Gastrocnemius medialis (tissue), 4 donors: ENCODE measurements at regions not wholly inside any gene's neighbourhood (a gene's known extent, or its start where the extent isn't known, plus 50 kb on each side); places are given as distances from the start of the nearest gene placed in this dataset.

ENCODE experiments used
- ATAC-seq, 2 donors: fragments of 150-250 bp; one replicate each; pipeline ENCODE4 v1.9.1; 2016
- DNase-seq, 2 donors: peaks; one replicate each; pipeline ENCODE4 v3.0.0-alpha.2; 2019
- H3K27ac ChIP-seq, 4 donors: fragments of 200-600 bp; sonication (generic); 1 replicate in 1 of 4; 2 replicates in 3 of 4; pipeline ENCODE4 v1.5.1; 2016 to 2018; ENCODE audit warnings: mild to moderate bottlenecking in 2 of 4, moderate library complexity in 1 of 4
- H3K27me3 ChIP-seq, 3 donors: fragments of 200-600 bp; sonication (generic) in 2 of 3; 1 replicate in 1 of 3; 2 replicates in 2 of 3; pipeline versions ENCODE4 v1.5.1 to v1.6.0; 2016 to 2019; ENCODE audit warnings: mild to moderate bottlenecking in 1 of 3, moderate library complexity in 1 of 3
- H3K36me3 ChIP-seq, 2 donors: fragments of 200-600 bp; sonication (generic) in 1 of 2; one replicate each; pipeline ENCODE4 v1.5.1; 2017 to 2018
- H3K4me1 ChIP-seq, 2 donors: fragments of 200-600 bp; sonication (generic) in 1 of 2; one replicate each; pipeline ENCODE4 v1.5.1; 2016 to 2017; ENCODE audit warnings: mild to moderate bottlenecking in 2 of 2
- H3K4me3 ChIP-seq, 4 donors: fragments of 200-600 bp; sonication (generic) in 3 of 4; 1 replicate in 1 of 4; 2 replicates in 3 of 4; pipeline ENCODE4 v1.5.1; 2016 to 2019; ENCODE audit warnings: mild to moderate bottlenecking in 2 of 4
- H3K9me3 ChIP-seq, 3 donors: fragments of 200-600 bp; sonication (generic) in 2 of 3; 1 replicate in 1 of 3; 2 replicates in 2 of 3; pipeline ENCODE4 v1.5.1; 2016 to 2019
- CTCF ChIP-seq, 5 experiments: fragments of 450-650 bp in 3 of 5; fragments of 200-600 bp in 2 of 5; sonication (generic) in 2 of 5; IDR thresholded peaks in 4 of 5; conservative IDR thresholded peaks in 1 of 5; 1 replicate in 4 of 5; 2 replicates in 1 of 5; pipeline ENCODE4 v1.5.1; 2016 to 2019; ENCODE audit warnings: antibody characterized with exemption in 5 of 5, mild to moderate bottlenecking in 3 of 5, moderate library complexity in 3 of 5
- POLR2A ChIP-seq, 2 donors: fragments of 450-650 bp; IDR thresholded peaks; one replicate each; pipeline ENCODE4 v1.6.1; 2017; ENCODE audit warnings: antibody characterized with exemption in 2 of 2, mild to moderate bottlenecking in 2 of 2, moderate library complexity in 2 of 2
- in situ Hi-C, 4 donors: fragments of 200-750 bp; cut with MboI; loops; one replicate each; pipeline versions ENCODE4 v1.15.0 to v1.8.0; 2017; ENCODE audit warnings: low sequenced_read_pairs in 4 of 4
- intact Hi-C: fragments of 100-400 bp; cut with DNase I; formaldehyde crosslinking; loops from one replicate; pipeline ENCODE4 v1.15.1; 2023; ENCODE audit warnings: low total_unique reads

- ATAC-seq (no peak), DNase-seq (no peak)
- Histone ChIP-seq H3K4me1 (no peaks in the 10 kb centered on the region), H3K4me3 (no peak overlapping the region), H3K36me3 (no peaks in the 10 kb centered on the region), H3K27me3 (no peaks in the 10 kb centered on the region), H3K9me3 (no peaks in the 10 kb centered on the region), H3K27ac (no peak overlapping the region)
- TF ChIP-seq CTCF (IDR thresholded peaks at IDR 0.05 in 4 of 5, conservative IDR thresholded peaks at IDR 0.05 in 1 of 5) (no peak), POLR2A (IDR thresholded peaks at IDR 0.05) (no peak)
- intact Hi-C loops, result no loop called here
- in situ Hi-C loops, result no loop called here
These were observed 324.5 kb upstream of the NBEA start for GRCh38 chr13:34617473-34618083.

GRCh38 chr13:34618654-34619053 is 323.4 kb upstream of the NBEA start:
- no peak for TF ChIP-seq POLR2A (IDR thresholded peaks at IDR 0.05)
- TF ChIP-seq CTCF (IDR thresholded peaks at IDR 0.05 in 4 of 5, conservative IDR thresholded peaks at IDR 0.05 in 1 of 5), result no peak
- no peaks in the 10 kb centered on the region for H3K27me3 ChIP-seq
- intact Hi-C loops, result no loop called here
- in situ Hi-C loops, result no loop called here
- H3K36me3 ChIP-seq, result no peaks in the 10 kb centered on the region
- no peaks in the 10 kb centered on the region for H3K9me3 ChIP-seq
- H3K4me3 ChIP-seq, result no peak overlapping the region
- no peaks in the 10 kb centered on the region for H3K4me1 ChIP-seq
- H3K27ac ChIP-seq, result no peak overlapping the region
- DNase-seq (no peak), ATAC-seq (no peak)

GRCh38 chr13:34619326-34619725 is 322.7 kb upstream of the NBEA start:
- Histone ChIP-seq H3K4me1 (no peaks in the 10 kb centered on the region), H3K9me3 (no peaks in the 10 kb centered on the region), H3K36me3 (no peaks in the 10 kb centered on the region), H3K4me3 (no peak overlapping the region), H3K27me3 (no peaks in the 10 kb centered on the region), H3K27ac (no peak overlapping the region)
- in situ Hi-C loops, result no loop called here
- DNase-seq, result no peak
- intact Hi-C loops, result no loop called here
- no peak for ATAC-seq
- TF ChIP-seq POLR2A (IDR thresholded peaks at IDR 0.05) (no peak), CTCF (IDR thresholded peaks at IDR 0.05 in 4 of 5, conservative IDR thresholded peaks at IDR 0.05 in 1 of 5) (no peak)

DNA sequence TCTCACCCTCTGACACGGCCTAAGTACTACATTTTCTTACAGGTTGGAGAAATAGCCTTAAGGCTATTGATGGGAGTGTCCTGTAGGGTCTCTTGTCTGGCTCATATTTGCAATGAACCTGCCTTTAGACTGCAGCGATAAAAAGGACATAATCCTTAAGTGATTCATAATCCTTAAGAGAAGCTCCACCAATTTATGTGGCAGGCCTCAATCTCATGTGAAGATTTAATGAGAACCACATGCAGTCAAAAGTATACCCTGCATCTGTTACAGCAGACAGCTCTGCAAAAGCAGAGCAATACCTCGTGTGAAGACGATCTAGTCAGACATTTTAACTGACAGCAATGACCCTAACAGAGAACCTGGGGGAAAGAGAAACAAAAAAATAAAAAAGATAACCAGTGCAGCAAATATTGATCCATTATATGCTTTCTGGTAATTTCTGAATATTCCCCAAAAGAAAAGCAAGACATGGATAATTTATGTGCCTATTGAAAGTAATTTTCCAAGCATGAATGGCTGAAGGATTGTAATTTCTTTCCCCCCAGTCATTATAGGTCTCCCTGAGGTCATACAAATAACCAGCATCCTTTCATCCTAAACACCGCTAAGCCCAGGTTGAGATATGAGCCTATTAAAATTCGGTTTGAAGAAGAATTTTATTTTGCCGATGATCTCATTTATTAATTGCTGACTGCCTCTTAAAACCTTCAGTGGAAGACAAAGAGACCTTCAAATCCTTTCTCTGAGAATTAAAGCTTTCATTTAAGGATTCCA is 321.8 kb upstream of the NBEA start:
- DNase-seq (no peak), ATAC-seq (no peak)
- no peaks in the 10 kb centered on the region for H3K4me1 ChIP-seq
- H3K27me3 ChIP-seq, result no peaks in the 10 kb centered on the region
- TF ChIP-seq CTCF (IDR thresholded peaks at IDR 0.05 in 4 of 5, conservative IDR thresholded peaks at IDR 0.05 in 1 of 5), result no peak
- no peak for TF ChIP-seq POLR2A (IDR thresholded peaks at IDR 0.05)
- H3K4me3 ChIP-seq, result no peak overlapping the region
- intact Hi-C loops, result no loop called here
- H3K36me3 ChIP-seq, result no peaks in the 10 kb centered on the region
- in situ Hi-C loops, result no loop called here
- no peaks in the 10 kb centered on the region for H3K9me3 ChIP-seq
- no peak overlapping the region for H3K27ac ChIP-seq
